ENCODE measurements at regions not wholly inside any gene's neighbourhood (a gene's known extent, or its start where the extent isn't known, plus 50 kb on each side); places are given as distances from the start of the nearest gene placed in this dataset.

- Histone ChIP-seq H3K79me2 (ENCODE audit: insufficient read depth, low read length) (no peaks in the 10 kb centered on the region), H3K27ac (ENCODE audit: low read depth, low read length) (no peak overlapping the region), H3K4me3 (ENCODE audit: insufficient read depth, low read length, poor library complexity, severe bottlenecking) (no peak overlapping the region), H3K9me2 (replicated peaks; ENCODE audit: insufficient read depth, low read length) (no peaks in the 10 kb centered on the region), H3K27me3 (ENCODE audit: low read length) (no peaks in the 10 kb centered on the region), H3K36me3 (ENCODE audit: low read length) (no peaks in the 10 kb centered on the region), H4K20me1 (ENCODE audit: low read depth, low read length) (no peaks in the 10 kb centered on the region), H3F3A (ENCODE audit: insufficient read depth) (no peaks in the 10 kb centered on the region), H3K9ac (ENCODE audit: low read length) (no peak overlapping the region), H3K4me2 (ENCODE audit: low read depth, low read length, poor library complexity, severe bottlenecking) (no peak overlapping the region), H3K9me3 (ENCODE audit: insufficient read depth, low read length) (no peaks in the 10 kb centered on the region), H2AFZ (ENCODE audit: low read depth, low read length, severe bottlenecking) (no peak overlapping the region)
- TF ChIP-seq CTCF (IDR thresholded peaks at IDR 0.05; ENCODE audit: insufficient read depth, low read length, poor library complexity, severe bottlenecking) (no peak), EZH2phosphoT487 (conservative IDR thresholded peaks at IDR 0.05; ENCODE audit: low read length) (no peak)
Measured at GRCh38 chr12:123098780-123099179, 52.1 kb downstream of the PITPNM2 start.

- H3K27me3 ChIP-seq (ENCODE audit: low read length), result no peaks in the 10 kb centered on the region
- no peak overlapping the region for H3K4me2 ChIP-seq (ENCODE audit: low read depth, low read length, poor library complexity, severe bottlenecking)
- TF ChIP-seq CTCF (IDR thresholded peaks at IDR 0.05; ENCODE audit: insufficient read depth, low read length, poor library complexity, severe bottlenecking), result no peak
- no peak for TF ChIP-seq EZH2phosphoT487 (conservative IDR thresholded peaks at IDR 0.05; ENCODE audit: low read length)
- H3K9ac ChIP-seq (ENCODE audit: low read length), result no peak overlapping the region
- H3K9me2 ChIP-seq (replicated peaks; ENCODE audit: insufficient read depth, low read length), result no peaks in the 10 kb centered on the region
- H2AFZ ChIP-seq (ENCODE audit: low read depth, low read length, severe bottlenecking), result no peak overlapping the region
- no peaks in the 10 kb centered on the region for H3K9me3 ChIP-seq (ENCODE audit: insufficient read depth, low read length)
- H3K4me3 ChIP-seq (ENCODE audit: insufficient read depth, low read length, poor library complexity, severe bottlenecking), result no peak overlapping the region
- no peaks in the 10 kb centered on the region for H3K79me2 ChIP-seq (ENCODE audit: insufficient read depth, low read length)
- H4K20me1 ChIP-seq (ENCODE audit: low read depth, low read length), result no peaks in the 10 kb centered on the region
- no peak overlapping the region for H3K27ac ChIP-seq (ENCODE audit: low read depth, low read length)
- H3K36me3 ChIP-seq (ENCODE audit: low read length), result no peaks in the 10 kb centered on the region
- no peaks in the 10 kb centered on the region for H3F3A ChIP-seq (ENCODE audit: insufficient read depth)
Measured at GRCh38 chr12:123097561-123098084, 53.3 kb downstream of the PITPNM2 start.

DNA sequence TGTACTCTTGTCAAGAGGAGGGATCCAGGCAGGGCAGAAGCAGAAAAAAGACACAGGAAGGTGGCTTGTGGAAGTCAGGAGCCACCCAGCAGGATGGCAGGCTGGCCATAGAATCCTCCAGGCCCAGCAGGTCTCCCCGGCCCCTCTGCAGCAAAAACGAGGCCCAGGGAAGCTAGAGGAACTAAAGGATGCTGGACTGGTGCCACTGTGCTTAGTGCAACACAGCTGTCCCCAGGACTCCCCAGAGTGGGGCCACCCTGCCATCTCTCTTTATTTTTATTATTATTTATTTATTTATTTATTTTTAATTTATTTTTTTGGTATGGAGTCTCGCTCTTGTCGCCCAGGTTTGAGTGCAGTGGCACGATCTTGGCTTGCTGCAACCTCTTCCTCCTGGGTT is 54.1 kb downstream of the PITPNM2 start:
- Histone ChIP-seq H3K27me3 (ENCODE audit: low read length) (no peaks in the 10 kb centered on the region), H3K9ac (ENCODE audit: low read length) (no peak overlapping the region), H3K36me3 (ENCODE audit: low read length) (no peaks in the 10 kb centered on the region), H3F3A (ENCODE audit: insufficient read depth) (no peaks in the 10 kb centered on the region), H3K79me2 (ENCODE audit: insufficient read depth, low read length) (no peaks in the 10 kb centered on the region), H3K9me2 (replicated peaks; ENCODE audit: insufficient read depth, low read length) (no peaks in the 10 kb centered on the region), H3K4me3 (ENCODE audit: insufficient read depth, low read length, poor library complexity, severe bottlenecking) (no peak overlapping the region), H3K9me3 (ENCODE audit: insufficient read depth, low read length) (no peaks in the 10 kb centered on the region), H2AFZ (ENCODE audit: low read depth, low read length, severe bottlenecking) (no peak overlapping the region), H4K20me1 (ENCODE audit: low read depth, low read length) (no peaks in the 10 kb centered on the region), H3K4me2 (ENCODE audit: low read depth, low read length, poor library complexity, severe bottlenecking) (no peak overlapping the region), H3K27ac (ENCODE audit: low read depth, low read length) (no peak overlapping the region)
- TF ChIP-seq EZH2phosphoT487 (conservative IDR thresholded peaks at IDR 0.05; ENCODE audit: low read length), result no peak
- no peak for TF ChIP-seq CTCF (IDR thresholded peaks at IDR 0.05; ENCODE audit: insufficient read depth, low read length, poor library complexity, severe bottlenecking)

Measured in SU-DHL-6 (cell line).